ENCODE measurements at regions not wholly inside any gene's neighbourhood (a gene's known extent, or its start where the extent isn't known, plus 50 kb on each side); places are given as distances from the start of the nearest gene placed in this dataset.

- TF ChIP-seq CTCF (IDR thresholded peaks at IDR 0.05 in 8 of 11, conservative IDR thresholded peaks at IDR 0.05 in 3 of 11): no peak
- no peak for TF ChIP-seq POLR2AphosphoS5 (IDR thresholded peaks at IDR 0.05)
Measured at GRCh38 chr20:57056651-57057050, 209.8 kb downstream of the BMP7 start.
